OCI-LY7 (cell line): ENCODE measurements at regions not wholly inside any gene's neighbourhood (a gene's known extent, or its start where the extent isn't known, plus 50 kb on each side); places are given as distances from the start of the nearest gene placed in this dataset.

Experiments used
- EZH2phosphoT487 ChIP-seq: fragments of 200-600 bp; sonication (generic); IDR thresholded peaks from 2 replicates; pipeline ENCODE4 v1.6.1; 2018; ENCODE audit warnings: low read depth, borderline replicate concordance, mild to moderate bottlenecking, mixed run types, antibody characterized with exemption, low read length, moderate library complexity, mixed read lengths
- TF ChIP-seq, protein P1 (sequence below): fragments of 200-600 bp; sonication (generic); conservative IDR thresholded peaks from 2 replicates; pipeline ENCODE4 v1.5.1; 2014; ENCODE audit warnings: mild to moderate bottlenecking, antibody characterized with exemption, low read length, moderate library complexity, mixed read lengths

GRCh38 chr13:42384265-42384664 is 112.3 kb downstream of the AKAP11 start:
- TF ChIP-seq, protein P1, sequence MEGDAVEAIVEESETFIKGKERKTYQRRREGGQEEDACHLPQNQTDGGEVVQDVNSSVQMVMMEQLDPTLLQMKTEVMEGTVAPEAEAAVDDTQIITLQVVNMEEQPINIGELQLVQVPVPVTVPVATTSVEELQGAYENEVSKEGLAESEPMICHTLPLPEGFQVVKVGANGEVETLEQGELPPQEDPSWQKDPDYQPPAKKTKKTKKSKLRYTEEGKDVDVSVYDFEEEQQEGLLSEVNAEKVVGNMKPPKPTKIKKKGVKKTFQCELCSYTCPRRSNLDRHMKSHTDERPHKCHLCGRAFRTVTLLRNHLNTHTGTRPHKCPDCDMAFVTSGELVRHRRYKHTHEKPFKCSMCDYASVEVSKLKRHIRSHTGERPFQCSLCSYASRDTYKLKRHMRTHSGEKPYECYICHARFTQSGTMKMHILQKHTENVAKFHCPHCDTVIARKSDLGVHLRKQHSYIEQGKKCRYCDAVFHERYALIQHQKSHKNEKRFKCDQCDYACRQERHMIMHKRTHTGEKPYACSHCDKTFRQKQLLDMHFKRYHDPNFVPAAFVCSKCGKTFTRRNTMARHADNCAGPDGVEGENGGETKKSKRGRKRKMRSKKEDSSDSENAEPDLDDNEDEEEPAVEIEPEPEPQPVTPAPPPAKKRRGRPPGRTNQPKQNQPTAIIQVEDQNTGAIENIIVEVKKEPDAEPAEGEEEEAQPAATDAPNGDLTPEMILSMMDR: no peak
- TF ChIP-seq EZH2phosphoT487: no peak
